ENCODE measurements at regions not wholly inside any gene's neighbourhood (a gene's known extent, or its start where the extent isn't known, plus 50 kb on each side); places are given as distances from the start of the nearest gene placed in this dataset.

GRCh38 chr2:223487214-223487846, 114.8 kb downstream of the SCG2 start (continued):
- TF ChIP-seq REST (IDR thresholded peaks at IDR 0.05; ENCODE audit: low read depth, low read length) (no peak), SMC3 (IDR thresholded peaks at IDR 0.05; ENCODE audit: low read depth, low read length) (no peak), ELF1 (IDR thresholded peaks at IDR 0.05) (no peak), USF1 (IDR thresholded peaks at IDR 0.05; ENCODE audit: borderline replicate concordance, low read depth) (no peak), RCOR1 (IDR thresholded peaks at IDR 0.05; ENCODE audit: low read length) (no peak), RAD21 (IDR thresholded peaks at IDR 0.05; ENCODE audit: low read length) (no peak), MXI1 (IDR thresholded peaks at IDR 0.05; ENCODE audit: low read depth, low read length) (no peak), POLR2AphosphoS5 (IDR thresholded peaks at IDR 0.05; ENCODE audit: low read depth, low read length) (peak; percentile 93), SIN3A (IDR thresholded peaks at IDR 0.05; ENCODE audit: borderline replicate concordance, low read depth, low read length) (peak; percentile 90; the same call in 1 of the 2 replicates), GABPA (IDR thresholded peaks at IDR 0.05; ENCODE audit: low read depth) (no peak), FOXJ3 (CRISPR knock-in tag; IDR thresholded peaks at IDR 0.05) (no peak), TCF12 (IDR thresholded peaks at IDR 0.05) (peak; percentile 99), JUND (IDR thresholded peaks at IDR 0.05) (peak; percentile 94), TEAD4 (IDR thresholded peaks at IDR 0.05; ENCODE audit: borderline replicate concordance, insufficient read depth) (peak; percentile 97)
- TF ChIP-seq, protein P1, sequence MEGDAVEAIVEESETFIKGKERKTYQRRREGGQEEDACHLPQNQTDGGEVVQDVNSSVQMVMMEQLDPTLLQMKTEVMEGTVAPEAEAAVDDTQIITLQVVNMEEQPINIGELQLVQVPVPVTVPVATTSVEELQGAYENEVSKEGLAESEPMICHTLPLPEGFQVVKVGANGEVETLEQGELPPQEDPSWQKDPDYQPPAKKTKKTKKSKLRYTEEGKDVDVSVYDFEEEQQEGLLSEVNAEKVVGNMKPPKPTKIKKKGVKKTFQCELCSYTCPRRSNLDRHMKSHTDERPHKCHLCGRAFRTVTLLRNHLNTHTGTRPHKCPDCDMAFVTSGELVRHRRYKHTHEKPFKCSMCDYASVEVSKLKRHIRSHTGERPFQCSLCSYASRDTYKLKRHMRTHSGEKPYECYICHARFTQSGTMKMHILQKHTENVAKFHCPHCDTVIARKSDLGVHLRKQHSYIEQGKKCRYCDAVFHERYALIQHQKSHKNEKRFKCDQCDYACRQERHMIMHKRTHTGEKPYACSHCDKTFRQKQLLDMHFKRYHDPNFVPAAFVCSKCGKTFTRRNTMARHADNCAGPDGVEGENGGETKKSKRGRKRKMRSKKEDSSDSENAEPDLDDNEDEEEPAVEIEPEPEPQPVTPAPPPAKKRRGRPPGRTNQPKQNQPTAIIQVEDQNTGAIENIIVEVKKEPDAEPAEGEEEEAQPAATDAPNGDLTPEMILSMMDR (IDR thresholded peaks at IDR 0.05): no peak
- TF ChIP-seq, protein P2, sequence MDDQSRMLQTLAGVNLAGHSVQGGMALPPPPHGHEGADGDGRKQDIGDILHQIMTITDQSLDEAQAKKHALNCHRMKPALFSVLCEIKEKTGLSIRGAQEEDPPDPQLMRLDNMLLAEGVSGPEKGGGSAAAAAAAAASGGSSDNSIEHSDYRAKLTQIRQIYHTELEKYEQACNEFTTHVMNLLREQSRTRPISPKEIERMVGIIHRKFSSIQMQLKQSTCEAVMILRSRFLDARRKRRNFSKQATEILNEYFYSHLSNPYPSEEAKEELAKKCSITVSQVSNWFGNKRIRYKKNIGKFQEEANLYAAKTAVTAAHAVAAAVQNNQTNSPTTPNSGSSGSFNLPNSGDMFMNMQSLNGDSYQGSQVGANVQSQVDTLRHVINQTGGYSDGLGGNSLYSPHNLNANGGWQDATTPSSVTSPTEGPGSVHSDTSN (IDR thresholded peaks at IDR 0.05): peak; percentile 98

Data from SK-N-SH (cell line).